T1000 (cell line): ENCODE measurements at regions not wholly inside any gene's neighbourhood (a gene's known extent, or its start where the extent isn't known, plus 50 kb on each side); places are given as distances from the start of the nearest gene placed in this dataset.
"Not testable (repeated sequence)": the region's sequence is repeated elsewhere in the genome, so short reads cannot be mapped to it uniquely, and the experiment has no call there.

ENCODE experiments used
- DNase-seq: peaks from one replicate; lab custom pipeline; 2025; ENCODE audit warnings: mixed read lengths; lab: John Stamatoyannopoulos, UW

DNA sequence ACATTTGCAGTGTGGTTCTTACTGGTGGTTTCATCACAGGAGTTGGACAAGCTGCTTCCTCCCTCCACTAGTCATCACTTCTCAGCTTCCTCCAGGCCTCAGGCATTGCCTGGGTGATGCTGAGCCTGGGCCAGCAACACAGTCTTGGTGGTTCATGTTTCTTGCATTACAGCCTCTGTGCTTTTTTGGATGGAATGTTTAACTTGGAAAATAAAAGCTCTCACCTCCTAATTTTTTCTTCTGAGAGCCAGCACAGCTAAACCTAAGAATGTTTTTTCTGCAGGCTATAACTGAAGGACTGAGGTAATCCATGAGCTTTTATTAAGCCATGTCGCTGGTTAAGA, 66.1 kb upstream of the RHOU start:
- DNase-seq: no peak

DNA sequence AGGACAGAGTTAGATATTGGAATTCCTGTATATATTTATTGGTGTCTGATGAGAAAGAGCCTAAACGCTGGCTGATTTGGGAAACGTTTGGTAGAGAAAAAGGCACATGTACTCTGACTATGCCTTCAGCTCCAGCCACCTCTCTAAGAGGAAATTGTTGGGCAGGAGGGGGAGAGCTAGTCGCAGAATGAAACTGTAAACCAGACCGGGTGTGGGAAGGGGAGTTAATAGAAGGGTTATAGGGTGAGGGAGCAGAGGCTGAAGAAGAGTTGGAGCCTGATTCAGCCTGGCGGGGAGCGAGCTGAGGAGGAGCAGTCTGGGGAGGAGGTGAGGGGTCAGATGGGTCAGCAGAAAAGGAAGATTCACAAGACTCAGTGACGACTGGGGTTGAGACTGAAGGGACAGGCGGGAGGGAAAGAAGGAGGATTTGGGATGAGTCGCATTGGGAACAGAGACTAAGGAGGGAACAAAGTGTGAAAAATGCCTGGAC, 54.2 kb upstream of the RHOU start:
- DNase-seq: not testable (repeated sequence)

DNA sequence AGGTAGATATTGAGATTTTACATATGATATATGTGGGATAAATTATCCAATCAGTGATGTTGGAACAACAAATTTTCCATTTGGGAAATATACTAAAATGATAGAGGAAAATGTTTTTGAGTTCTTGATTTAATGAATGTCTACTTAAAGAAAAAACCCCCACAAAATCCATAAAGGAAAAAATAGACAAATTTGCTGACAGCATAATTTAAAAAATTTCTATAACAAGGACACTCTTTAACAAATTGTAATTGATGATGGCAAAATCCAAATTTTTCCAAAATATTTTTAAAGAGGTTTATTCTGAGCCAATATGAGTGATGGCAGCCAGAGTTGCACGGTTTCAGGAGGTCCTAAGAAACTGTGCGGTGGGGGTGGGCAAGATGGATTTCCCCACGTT, 51.9 kb upstream of the RHOU start:
- no peak for DNase-seq

DNA sequence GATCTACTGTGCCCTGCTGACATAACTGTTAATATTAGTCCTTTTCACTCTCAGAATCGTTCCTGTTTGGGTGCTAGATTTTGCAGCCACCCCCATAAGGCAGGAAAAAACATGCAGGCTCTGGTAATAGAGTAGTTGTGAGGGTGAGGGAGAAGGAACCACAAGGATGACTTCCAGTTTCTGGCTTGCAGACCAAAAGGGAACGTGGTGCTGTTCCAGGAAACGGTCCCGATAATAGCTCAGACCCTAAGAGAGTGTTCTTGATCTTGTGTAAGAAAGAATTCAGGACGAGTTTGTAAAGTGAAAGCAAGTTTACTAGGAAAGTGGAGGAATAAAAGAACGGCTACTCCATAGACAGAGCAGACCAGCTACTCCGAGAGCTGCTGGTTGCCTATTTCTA, 50.7 kb upstream of the RHOU start:
- DNase-seq: no peak

DNA sequence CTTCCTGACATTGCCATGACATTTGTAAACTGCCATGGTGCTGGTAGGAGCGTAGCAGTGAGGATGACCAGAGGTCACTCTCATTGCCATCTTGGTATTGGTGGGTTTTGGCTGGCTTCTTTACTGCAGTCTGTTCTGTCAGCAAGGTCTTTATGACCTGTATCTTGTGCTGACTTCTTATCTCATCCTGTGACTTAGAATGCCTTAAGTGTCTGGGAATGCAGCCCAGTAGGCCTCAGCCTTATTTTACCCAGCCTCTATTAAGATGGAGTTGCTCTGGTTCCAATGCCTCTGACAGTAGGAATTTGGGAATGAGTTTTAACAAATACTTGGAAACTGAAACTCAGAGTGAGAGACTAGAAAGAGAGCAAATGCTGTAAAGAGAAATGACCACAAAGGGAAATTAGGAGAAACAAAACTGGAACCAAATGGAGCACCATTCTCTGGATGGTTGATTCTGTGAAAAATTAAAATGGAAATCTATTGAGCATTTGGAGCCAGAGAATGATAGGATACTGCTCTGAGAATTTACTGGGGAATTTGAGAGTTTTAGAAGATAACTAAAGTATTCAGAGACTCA, 50.1 kb upstream of the RHOU start:
- DNase-seq: no peak
